ENCODE measurements at regions not wholly inside any gene's neighbourhood (a gene's known extent, or its start where the extent isn't known, plus 50 kb on each side); places are given as distances from the start of the nearest gene placed in this dataset.

GRCh38 chr14:99116741-99117295 is 155.2 kb downstream of the BCL11B start:
- POLR2A ChIA-PET (ENCODE audit: unreplicated experiment), result no interaction called here
- no peaks in the 10 kb centered on the region for H3K27me3 ChIP-seq (ENCODE audit: control insufficient read depth, insufficient read depth, low read length)
- ATAC-seq (ENCODE audit: low read depth), result no peak

More at GRCh38 chr14:99116741-99117295, 155.2 kb downstream of the BCL11B start:
- Histone ChIP-seq H3K9ac (ENCODE audit: low read depth, low read length) (no peak overlapping the region), H2BK15ac (ENCODE audit: low read depth, low read length) (no peak overlapping the region), H2BK20ac (ENCODE audit: low read depth, low read length) (no peak overlapping the region), H4K20me1 (ENCODE audit: insufficient read depth, low read length) (no peaks in the 10 kb centered on the region), H4K91ac (ENCODE audit: insufficient read depth, low read depth, low read length) (no peak overlapping the region), H2BK120ac (ENCODE audit: low read depth, low read length) (no peak overlapping the region), H3K9me1 (ENCODE audit: insufficient read depth, low read length) (no peaks in the 10 kb centered on the region), H3K9me3 (ENCODE audit: control insufficient read depth, insufficient read depth, low read length) (peaks cover 31% of the 10 kb centered on the region), H2AK5ac (ENCODE audit: low read depth, low read length) (no peak overlapping the region), H3K18ac (ENCODE audit: low read depth, low read length) (no peak overlapping the region), H2AFZ (replicated peaks; ENCODE audit: low read length, poor library complexity) (no peak overlapping the region), H4K8ac (ENCODE audit: low read depth in 2 of 2, low read length in 2 of 2) (no peak overlapping the region), H3K36me3 (ENCODE audit: control insufficient read depth, insufficient read depth, low read length) (no peaks in the 10 kb centered on the region), H3K4me3 (ENCODE audit: insufficient read depth, low read depth, low read length) (no peak overlapping the region), H3K4me1 (ENCODE audit: control insufficient read depth, insufficient read depth, low read length) (no peaks in the 10 kb centered on the region), H4K5ac (ENCODE audit: low read depth, low read length) (no peak overlapping the region), H3K4ac (ENCODE audit: low read depth, low read length) (no peak overlapping the region), H2AK9ac (replicated peaks; ENCODE audit: low read depth, low read length, poor library complexity) (no peak overlapping the region), H2BK5ac (ENCODE audit: low read depth, low read length, poor library complexity, severe bottlenecking) (no peak overlapping the region), H3K27ac (ENCODE audit: insufficient read depth, low read length) (no peak overlapping the region), H3K14ac (replicated peaks; ENCODE audit: low read depth, low read length) (no peak overlapping the region), H3K23ac (ENCODE audit: low read depth, low read length) (no peak overlapping the region), H3K56ac (ENCODE audit: extremely low read depth, insufficient read depth, low read length) (no peak overlapping the region), H3K4me2 (ENCODE audit: low read depth, low read length) (no peak overlapping the region), H3K79me1 (ENCODE audit: low read depth in 1 of 2, low read length in 2 of 2) (no peaks in the 10 kb centered on the region)
- CTCF ChIA-PET, result no interaction called here
- WGBS, 2 experiments (ENCODE audit: extremely low coverage in 2 of 2, insufficient read length in 1 of 2), result 66% methylated on average over 4 of the region's 9 CpGs; no CpG with 5 or more reads in 1 of the 2 experiments
- intact Hi-C loops (cut with micrococcal nuclease), result no loop called here
- no peak for TF ChIP-seq RAD21 (IDR thresholded peaks at IDR 0.05; ENCODE audit: low read length)
- TF ChIP-seq RFX5 (IDR thresholded peaks at IDR 0.05; ENCODE audit: low read depth, low read length), result no peak
- TF ChIP-seq NFE2L2 (IDR thresholded peaks at IDR 0.05; ENCODE audit: low read depth, low read length), result no peak
- no peak for TF ChIP-seq CTCF (conservative IDR thresholded peaks at IDR 0.05; ENCODE audit: low read depth, low read length)
- in situ Hi-C loops (cut with MboI; ENCODE audit: low sequenced_read_pairs), result no loop called here
- no TSS peak for BruUV-seq (replicated peaks)
- DNase-seq, result no peak
- dilution Hi-C loops (cut with HindIII; ENCODE audit: low sequenced_read_pairs, unreplicated experiment), result no loop called here

Measured in IMR-90 (cell line).